Osteoblast (primary cell): ENCODE measurements at regions not wholly inside any gene's neighbourhood (a gene's known extent, or its start where the extent isn't known, plus 50 kb on each side); places are given as distances from the start of the nearest gene placed in this dataset.

ENCODE experiments used
- DNase-seq: peaks from one replicate; pipeline ENCODE4 v3.0.0; 2011; ENCODE audit warnings: low spot score, mixed read lengths; ENCODE audit not compliant: insufficient read length; ENCODE audit errors: missing footprints
- H2AFZ ChIP-seq: 2 replicates; pipeline ENCODE4 v1.6.0; 2011; ENCODE audit warnings: mild to moderate bottlenecking, low read length
- H3K27ac ChIP-seq: 2 replicates; pipeline ENCODE4 v1.5.1; 2011; ENCODE audit warnings: mild to moderate bottlenecking, low read depth, low read length, moderate library complexity
- H3K27me3 ChIP-seq: 2 replicates; pipeline ENCODE4 v1.6.0; 2012; ENCODE audit warnings: mild to moderate bottlenecking, control low read depth, inconsistent platforms, low read length, moderate library complexity; ENCODE audit not compliant: insufficient read depth
- H3K36me3 ChIP-seq: 2 replicates; pipeline ENCODE4 v1.5.1; 2011; ENCODE audit warnings: mild to moderate bottlenecking, low read length, control low read depth, moderate library complexity; ENCODE audit not compliant: insufficient read depth
- H3K4me1 ChIP-seq: 2 replicates; pipeline ENCODE4 v1.5.1; 2011; ENCODE audit warnings: mild to moderate bottlenecking, low read length, control low read depth, moderate library complexity; ENCODE audit not compliant: insufficient read depth
- H3K4me2 ChIP-seq: 2 replicates; pipeline ENCODE4 v1.6.0; 2011; ENCODE audit warnings: mild to moderate bottlenecking, low read length; ENCODE audit not compliant: insufficient read depth
- H3K4me3 ChIP-seq: fragments of 200-600 bp; sonication (generic); 3 replicates; pipeline ENCODE4 v1.5.1; 2012; ENCODE audit warnings: mild to moderate bottlenecking, low read length, inconsistent platforms; ENCODE audit not compliant: insufficient read depth
- H3K79me2 ChIP-seq: 2 replicates; pipeline ENCODE4 v1.6.0; 2012; ENCODE audit warnings: mild to moderate bottlenecking, low read length, control low read depth, inconsistent platforms; ENCODE audit not compliant: insufficient read depth
- H3K9me3 ChIP-seq: 2 replicates; pipeline ENCODE4 v1.5.1; 2011; ENCODE audit warnings: low read depth, low read length, control low read depth
- H4K20me1 ChIP-seq: 2 replicates; pipeline ENCODE4 v1.6.0; 2012; ENCODE audit warnings: mild to moderate bottlenecking, low read length, control low read depth; ENCODE audit not compliant: insufficient read depth
- CTCF ChIP-seq: IDR thresholded peaks from 2 replicates; pipeline ENCODE4 v1.5.1; 2011; ENCODE audit warnings: mild to moderate bottlenecking, low read depth, low read length, moderate library complexity; ENCODE audit errors: extremely low read depth

- no peaks in the 10 kb centered on the region for H3K4me1 ChIP-seq
- no peak overlapping the region for H3K4me3 ChIP-seq
- H3K27me3 ChIP-seq, result no peaks in the 10 kb centered on the region
- TF ChIP-seq CTCF, result no peak
- H3K36me3 ChIP-seq, result no peaks in the 10 kb centered on the region
- no peak for DNase-seq
- H3K9me3 ChIP-seq, result no peaks in the 10 kb centered on the region
- H3K27ac ChIP-seq, result no peak overlapping the region
- H3K79me2 ChIP-seq, result no peaks in the 10 kb centered on the region
- no peak overlapping the region for H2AFZ ChIP-seq
- no peaks in the 10 kb centered on the region for H4K20me1 ChIP-seq
- no peak overlapping the region for H3K4me2 ChIP-seq
These were observed 804.3 kb upstream of the COBL start for GRCh38 chr7:52120912-52121311.

GRCh38 chr7:52119537-52119936, 802.9 kb upstream of the COBL start:
- no peaks in the 10 kb centered on the region for H3K36me3 ChIP-seq
- TF ChIP-seq CTCF, result no peak
- no peak for DNase-seq

GRCh38 chr7:52114509-52114908, 797.9 kb upstream of the COBL start:
- TF ChIP-seq CTCF, result no peak
- no peak overlapping the region for H2AFZ ChIP-seq
- H3K27ac ChIP-seq, result no peak overlapping the region
- DNase-seq, result no peak
- no peaks in the 10 kb centered on the region for H3K79me2 ChIP-seq
- H3K36me3 ChIP-seq, result no peaks in the 10 kb centered on the region
- no peaks in the 10 kb centered on the region for H3K4me1 ChIP-seq
- H3K4me3 ChIP-seq, result no peak overlapping the region
- H3K9me3 ChIP-seq, result no peaks in the 10 kb centered on the region
- H3K4me2 ChIP-seq, result no peak overlapping the region
- no peaks in the 10 kb centered on the region for H3K27me3 ChIP-seq
- no peaks in the 10 kb centered on the region for H4K20me1 ChIP-seq

More at GRCh38 chr7:52119537-52119936, 802.9 kb upstream of the COBL start:
- no peaks in the 10 kb centered on the region for H3K9me3 ChIP-seq
- H3K4me3 ChIP-seq, result no peak overlapping the region
- no peak overlapping the region for H3K27ac ChIP-seq
- no peaks in the 10 kb centered on the region for H4K20me1 ChIP-seq
- no peaks in the 10 kb centered on the region for H3K4me1 ChIP-seq
- H3K4me2 ChIP-seq, result no peak overlapping the region
- no peaks in the 10 kb centered on the region for H3K79me2 ChIP-seq
- no peak overlapping the region for H2AFZ ChIP-seq
- H3K27me3 ChIP-seq, result no peaks in the 10 kb centered on the region

GRCh38 chr7:52114056-52114455, 797.4 kb upstream of the COBL start:
- no peaks in the 10 kb centered on the region for H3K4me1 ChIP-seq
- H3K4me3 ChIP-seq, result no peak overlapping the region
- no peaks in the 10 kb centered on the region for H3K36me3 ChIP-seq
- no peaks in the 10 kb centered on the region for H4K20me1 ChIP-seq
- no peak overlapping the region for H3K4me2 ChIP-seq
- no peaks in the 10 kb centered on the region for H3K79me2 ChIP-seq
- H3K27me3 ChIP-seq, result no peaks in the 10 kb centered on the region
- no peak overlapping the region for H2AFZ ChIP-seq
- no peak for DNase-seq
- TF ChIP-seq CTCF, result no peak
- H3K9me3 ChIP-seq, result no peaks in the 10 kb centered on the region
- H3K27ac ChIP-seq, result no peak overlapping the region
